PC-3 (cell line): ENCODE measurements at regions not wholly inside any gene's neighbourhood (a gene's known extent, or its start where the extent isn't known, plus 50 kb on each side); places are given as distances from the start of the nearest gene placed in this dataset.

ENCODE experiments used
- ATAC-seq: fragments of 200-7000 bp; cut with Tn5 transposase; 2 replicates; pipeline ENCODE4 v1.9.1; 2020; ENCODE audit warnings: mild to moderate bottlenecking, moderate library complexity
- BruUV-seq: library from RNA; stranded (reverse); fragments of 400-500 nt; replicated peaks from 2 replicates; lab custom pipeline; 2021; lab: Mats Ljungman, UMichigan
- CTCF ChIA-PET: fragments of 300-600 bp; sonication (Branson Sonifier 250); formaldehyde crosslinking; loops from one replicate; lab custom pipeline; 2022; ENCODE audit warnings: antibody characterized with exemption; lab: Charles Lee
- POLR2A ChIA-PET: fragments of 300-600 bp; sonication (Branson Sonifier 250); formaldehyde crosslinking; loops from one replicate; lab custom pipeline; 2022; ENCODE audit warnings: antibody characterized with exemption; ENCODE audit not compliant: unreplicated experiment; lab: Charles Lee
- DNase-seq: peaks from one replicate; pipeline ENCODE4 v3.0.0-alpha.2; 2015
- H2AFZ ChIP-seq: fragments of 300-600 bp; sonication (generic); 2 replicates; pipeline ENCODE4 v1.6.0; 2016; ENCODE audit warnings: antibody characterized with exemption, low read length
- H3F3A ChIP-seq: fragments of 300-600 bp; sonication (generic); one replicate; pipeline ENCODE4 v1.6.0; 2017; ENCODE audit warnings: antibody characterized with exemption, low read length, control low read depth, mild to moderate bottlenecking; ENCODE audit not compliant: unreplicated experiment
- H3K27ac ChIP-seq: fragments of 300-600 bp; sonication (generic); 2 replicates; pipeline ENCODE4 v1.5.1; 2016; ENCODE audit warnings: mild to moderate bottlenecking, low read length
- H3K27me3 ChIP-seq: fragments of 300-600 bp; sonication (generic); 2 replicates; pipeline ENCODE4 v1.6.1; 2016; ENCODE audit warnings: low read length, mixed read lengths
- H3K36me3 ChIP-seq: fragments of 300-600 bp; sonication (generic); 2 replicates; pipeline ENCODE4 v1.6.1; 2016; ENCODE audit warnings: low read depth, mixed run types, low read length, mixed read lengths
- H3K4me1 ChIP-seq: fragments of 300-600 bp; sonication (generic); 2 replicates; pipeline ENCODE4 v1.5.1; 2016; ENCODE audit warnings: low read length; ENCODE audit not compliant: insufficient read depth
- H3K4me2 ChIP-seq: fragments of 300-600 bp; sonication (generic); 2 replicates; pipeline ENCODE4 v1.6.0; 2016; ENCODE audit warnings: low read length
- H3K4me3 ChIP-seq: fragments of 300-600 bp; sonication (generic); 2 replicates; pipeline ENCODE4 v1.5.1; 2016; ENCODE audit warnings: mild to moderate bottlenecking, low read length, mixed read lengths
- H3K79me2 ChIP-seq: fragments of 300-600 bp; sonication (generic); 2 replicates; pipeline ENCODE4 v1.6.1; 2017; ENCODE audit warnings: low read length, mixed read lengths
- H3K9ac ChIP-seq: fragments of 300-600 bp; sonication (generic); 2 replicates; pipeline ENCODE4 v1.6.0; 2016; ENCODE audit warnings: mild to moderate bottlenecking, low read length
- H3K9me2 ChIP-seq: fragments of 300-600 bp; sonication (generic); replicated peaks from 2 replicates; pipeline ENCODE4 v1.6.1; 2016; ENCODE audit warnings: mixed run types, low read length, mixed read lengths
- H3K9me3 ChIP-seq: fragments of 300-600 bp; sonication (generic); 2 replicates; pipeline ENCODE4 v1.6.1; 2016; ENCODE audit warnings: low read length, mixed read lengths
- H4K20me1 ChIP-seq: fragments of 300-600 bp; sonication (generic); 2 replicates; pipeline ENCODE4 v1.6.1; 2016; ENCODE audit warnings: low read length, mixed read lengths
- EZH2 ChIP-seq: fragments of 300-600 bp; sonication (generic); IDR thresholded peaks from one replicate; pipeline ENCODE4 v1.6.1; 2017; ENCODE audit warnings: antibody characterized with exemption, mild to moderate bottlenecking, low read length; ENCODE audit not compliant: unreplicated experiment
- EZH2phosphoT487 ChIP-seq: fragments of 300-600 bp; sonication (generic); IDR thresholded peaks from 2 replicates; pipeline ENCODE4 v1.6.1; 2018; ENCODE audit warnings: mild to moderate bottlenecking, antibody characterized with exemption, low read length, borderline replicate concordance
- intact Hi-C: fragments of 100-400 bp; cut with micrococcal nuclease; formaldehyde crosslinking; loops from 2 replicates; pipeline ENCODE4 v1.9.0; 2023
- TF ChIP-seq, protein P1 (sequence below): fragments of 300-600 bp; sonication (generic); conservative IDR thresholded peaks from 2 replicates; pipeline ENCODE4 v1.5.1; 2017; ENCODE audit warnings: antibody characterized with exemption, low read depth, mild to moderate bottlenecking, low read length

GRCh38 chr6:45721665-45722064, 294.0 kb downstream of the CLIC5 start:
- Histone ChIP-seq H3K27me3 (no peaks in the 10 kb centered on the region), H3K9me3 (no peaks in the 10 kb centered on the region), H3K36me3 (no peaks in the 10 kb centered on the region), H3F3A (no peaks in the 10 kb centered on the region), H3K4me1 (no peaks in the 10 kb centered on the region), H2AFZ (no peak overlapping the region), H3K27ac (no peak overlapping the region), H3K9ac (no peak overlapping the region), H3K4me2 (no peak overlapping the region), H4K20me1 (no peaks in the 10 kb centered on the region), H3K4me3 (no peak overlapping the region), H3K9me2 (no peaks in the 10 kb centered on the region), H3K79me2 (no peaks in the 10 kb centered on the region)
- TF ChIP-seq EZH2 = no peak
- TF ChIP-seq, protein P1, sequence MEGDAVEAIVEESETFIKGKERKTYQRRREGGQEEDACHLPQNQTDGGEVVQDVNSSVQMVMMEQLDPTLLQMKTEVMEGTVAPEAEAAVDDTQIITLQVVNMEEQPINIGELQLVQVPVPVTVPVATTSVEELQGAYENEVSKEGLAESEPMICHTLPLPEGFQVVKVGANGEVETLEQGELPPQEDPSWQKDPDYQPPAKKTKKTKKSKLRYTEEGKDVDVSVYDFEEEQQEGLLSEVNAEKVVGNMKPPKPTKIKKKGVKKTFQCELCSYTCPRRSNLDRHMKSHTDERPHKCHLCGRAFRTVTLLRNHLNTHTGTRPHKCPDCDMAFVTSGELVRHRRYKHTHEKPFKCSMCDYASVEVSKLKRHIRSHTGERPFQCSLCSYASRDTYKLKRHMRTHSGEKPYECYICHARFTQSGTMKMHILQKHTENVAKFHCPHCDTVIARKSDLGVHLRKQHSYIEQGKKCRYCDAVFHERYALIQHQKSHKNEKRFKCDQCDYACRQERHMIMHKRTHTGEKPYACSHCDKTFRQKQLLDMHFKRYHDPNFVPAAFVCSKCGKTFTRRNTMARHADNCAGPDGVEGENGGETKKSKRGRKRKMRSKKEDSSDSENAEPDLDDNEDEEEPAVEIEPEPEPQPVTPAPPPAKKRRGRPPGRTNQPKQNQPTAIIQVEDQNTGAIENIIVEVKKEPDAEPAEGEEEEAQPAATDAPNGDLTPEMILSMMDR = peak; percentile 49; the same call in 1 of the 2 replicates
- ChIA-PET CTCF (no interaction called here), POLR2A (no interaction called here)
- DNase-seq (no peak), ATAC-seq (no peak)
- intact Hi-C loops = no loop called here
- no TSS peak for BruUV-seq

DNA sequence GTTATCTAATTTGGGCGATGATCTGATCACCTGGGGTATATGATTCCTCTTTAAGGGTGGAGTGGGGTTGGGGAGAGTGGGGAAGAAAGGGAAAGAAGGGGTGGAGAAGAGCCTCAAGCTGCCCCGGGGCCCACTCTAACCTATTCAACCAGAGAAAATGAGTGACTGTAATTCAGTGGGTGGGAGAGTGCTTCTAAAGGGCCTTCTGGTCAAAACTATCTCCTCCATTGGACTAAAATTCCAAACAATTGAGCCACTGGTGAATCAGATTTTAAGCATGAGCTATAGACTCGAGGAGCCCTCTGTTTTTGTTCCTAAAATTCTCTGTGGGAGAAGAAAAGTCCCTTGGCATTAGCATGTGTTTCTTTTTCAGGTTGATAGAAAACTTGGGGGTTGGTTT, 296.8 kb downstream of the CLIC5 start:
- no peak overlapping the region for H3K4me3 ChIP-seq
- POLR2A ChIA-PET = interaction anchor here (0.7 kb wide), 1 partner anchor 352 kb away, joined by 6 read pairs; no protein-coding TSS in a partner anchor
- no peak overlapping the region for H3K4me2 ChIP-seq
- no peaks in the 10 kb centered on the region for H3K9me3 ChIP-seq
- no peak overlapping the region for H2AFZ ChIP-seq
- H4K20me1 ChIP-seq = no peaks in the 10 kb centered on the region
- no peak overlapping the region for H3K9ac ChIP-seq
- DNase-seq (no peak), ATAC-seq (no peak)
- intact Hi-C loops = loop anchor here (10.0 kb wide), 1 partner anchor 1064 kb away; no protein-coding TSS in a partner anchor
- no peaks in the 10 kb centered on the region for H3K36me3 ChIP-seq
- no TSS peak for BruUV-seq
- CTCF ChIA-PET = no interaction called here
- TF ChIP-seq EZH2 = no peak
- TF ChIP-seq, protein P1 = no peak
- TF ChIP-seq EZH2phosphoT487 = no peak
- no peaks in the 10 kb centered on the region for H3F3A ChIP-seq
- no peaks in the 10 kb centered on the region for H3K27me3 ChIP-seq
- H3K4me1 ChIP-seq = peaks cover 12% of the 10 kb centered on the region
- H3K79me2 ChIP-seq = no peaks in the 10 kb centered on the region
- H3K9me2 ChIP-seq = no peaks in the 10 kb centered on the region
- no peak overlapping the region for H3K27ac ChIP-seq

- Histone ChIP-seq H3K9me2 (no peaks in the 10 kb centered on the region), H2AFZ (no peak overlapping the region), H3K36me3 (no peaks in the 10 kb centered on the region), H4K20me1 (no peaks in the 10 kb centered on the region), H3K9ac (no peak overlapping the region), H3K9me3 (no peaks in the 10 kb centered on the region), H3K4me2 (no peak overlapping the region), H3K27me3 (no peaks in the 10 kb centered on the region), H3K27ac (no peak overlapping the region), H3K4me3 (no peak overlapping the region), H3K4me1 (peaks cover 13% of the 10 kb centered on the region), H3K79me2 (no peaks in the 10 kb centered on the region), H3F3A (no peaks in the 10 kb centered on the region)
- no peak for ATAC-seq
- no peak for DNase-seq
- POLR2A ChIA-PET = no interaction called here
- no TSS peak for BruUV-seq
- CTCF ChIA-PET = no interaction called here
- intact Hi-C loops = loop anchor here (10.0 kb wide), 1 partner anchor 1063 kb away; no protein-coding TSS in a partner anchor
- TF ChIP-seq EZH2 = no peak
- TF ChIP-seq, protein P1 = no peak
- no peak for TF ChIP-seq EZH2phosphoT487
Measured at GRCh38 chr6:45718131-45718530, 297.5 kb downstream of the CLIC5 start.
